HG02763 (cell line): ENCODE measurements at regions not wholly inside any gene's neighbourhood (a gene's known extent, or its start where the extent isn't known, plus 50 kb on each side); places are given as distances from the start of the nearest gene placed in this dataset.
"Not testable (repeated sequence)": the region's sequence is repeated elsewhere in the genome, so short reads cannot be mapped to it uniquely, and the experiment has no call there.

Experiments
- ATAC-seq: cut with Tn5 transposase; IDR thresholded peaks from one replicate; pipeline ENCODE4 v1.9.1; 2021; ENCODE audit warnings: mild to moderate bottlenecking, moderate library complexity; ENCODE audit not compliant: unreplicated experiment

DNA sequence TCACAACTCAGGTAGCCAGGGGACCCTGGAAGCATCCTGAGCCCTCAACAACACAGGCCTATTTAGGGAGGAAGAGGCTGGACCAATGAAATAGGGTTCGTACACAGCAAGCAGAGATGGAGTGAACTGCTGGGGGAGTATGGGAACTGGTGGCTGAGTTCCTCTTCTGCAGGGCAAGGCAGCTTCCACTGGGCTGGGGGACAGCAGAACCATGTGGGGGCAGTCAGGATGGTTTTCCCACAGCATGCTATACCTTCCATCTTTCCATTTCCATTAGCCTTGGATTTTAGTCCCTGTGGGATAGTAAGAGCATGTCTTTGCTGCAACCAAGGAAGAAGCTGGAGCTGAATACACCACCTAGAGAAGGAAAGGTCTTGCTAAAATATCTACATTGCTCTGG, 370.6 kb downstream of the CCSER2 start:
- no peak for ATAC-seq

DNA sequence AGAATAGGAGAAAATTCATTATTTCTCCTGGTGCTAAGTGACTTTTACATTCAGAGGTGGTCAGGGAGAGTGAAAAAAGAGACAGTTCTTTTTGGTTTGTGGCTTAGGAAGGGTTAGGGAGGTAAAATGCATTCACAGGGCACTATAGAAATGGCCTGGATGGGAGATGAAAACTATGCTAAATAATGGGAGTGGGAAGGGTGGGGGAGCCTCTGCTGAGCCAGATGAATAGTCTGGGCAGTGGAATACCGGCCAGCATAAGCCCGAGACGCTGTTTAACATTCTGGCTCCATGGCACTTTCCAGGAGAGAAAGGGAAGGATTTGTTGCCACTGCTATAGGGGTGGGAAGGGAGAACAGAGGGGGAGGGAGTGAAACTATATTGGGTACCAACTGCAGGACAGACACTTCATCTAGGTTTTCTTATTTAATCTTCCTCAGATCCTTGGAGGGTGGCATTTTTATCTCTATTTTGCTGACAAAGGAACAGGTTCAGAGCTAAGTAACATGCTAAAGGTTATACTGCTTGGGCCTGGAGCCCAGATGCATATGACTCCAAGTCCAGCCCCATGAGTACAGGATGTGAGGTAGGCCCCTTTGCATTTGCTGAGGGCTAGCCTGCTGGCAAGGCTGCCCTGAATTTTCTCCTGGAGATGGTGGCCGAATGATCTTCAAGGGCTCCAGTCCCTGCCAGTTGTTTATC, 372.4 kb downstream of the CCSER2 start:
- ATAC-seq, result no peak

GRCh38 chr10:84701370-84701720, 373.0 kb downstream of the CCSER2 start:
- no peak for ATAC-seq

DNA sequence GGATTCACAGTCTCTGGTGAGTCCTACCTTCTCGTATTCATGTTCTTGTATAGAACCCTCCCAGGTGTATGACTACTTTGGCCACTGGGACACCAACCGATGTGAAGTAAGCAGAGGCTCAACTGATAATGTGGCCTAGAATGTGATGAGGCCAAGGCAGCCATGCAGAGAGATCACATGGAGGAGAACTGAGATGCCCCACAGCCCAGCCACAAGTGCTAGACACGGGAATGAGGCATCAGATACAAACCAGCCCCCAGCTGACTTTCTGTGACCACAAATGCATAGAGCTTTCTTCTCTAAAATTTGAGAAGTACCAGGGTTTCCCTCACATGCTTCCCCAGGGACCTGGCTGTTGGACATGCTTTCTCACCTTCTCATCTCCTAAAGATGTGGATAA, 375.7 kb downstream of the CCSER2 start:
- ATAC-seq, result no peak

GRCh38 chr10:84706431-84706830, 378.0 kb downstream of the CCSER2 start:
- no peak for ATAC-seq

GRCh38 chr10:84706875-84707274, 378.5 kb downstream of the CCSER2 start:
- ATAC-seq, result no peak

GRCh38 chr10:84715911-84716310, 387.5 kb downstream of the CCSER2 start:
- no peak for ATAC-seq

DNA sequence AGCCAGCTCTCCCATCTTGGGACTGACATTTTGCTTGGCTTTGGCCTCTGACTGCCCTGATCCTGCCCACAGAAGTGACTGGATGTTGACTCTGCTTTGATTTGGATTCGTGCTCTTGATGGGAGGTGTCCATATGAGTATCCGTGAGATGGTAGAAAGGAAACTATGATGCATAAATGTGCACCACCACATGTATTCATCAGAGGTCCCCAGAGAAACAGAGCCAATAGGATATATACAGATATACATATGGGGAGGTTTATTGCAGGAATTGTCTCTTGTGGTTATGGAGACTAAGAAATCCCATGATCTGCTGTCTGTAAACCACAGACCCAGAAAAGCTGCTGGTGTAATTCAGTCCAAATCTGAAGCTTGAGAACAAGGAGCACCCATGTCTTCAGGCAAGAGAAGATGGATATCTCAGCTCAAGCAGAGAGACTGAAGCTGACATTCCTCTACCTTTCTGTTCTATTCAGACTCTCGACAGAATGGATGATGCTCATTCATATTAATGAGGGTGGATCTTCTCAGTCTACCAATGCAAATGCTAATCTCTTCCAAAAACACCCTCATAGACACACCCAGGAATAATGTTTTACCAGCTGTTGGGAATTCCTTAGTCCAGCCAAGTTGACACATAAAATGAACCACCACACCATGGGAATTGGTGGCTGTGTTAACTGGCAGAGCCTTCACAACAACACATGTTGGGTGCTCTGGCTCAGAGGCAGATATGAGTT, 390.7 kb downstream of the CCSER2 start:
- ATAC-seq, result no peak

GRCh38 chr10:84719687-84720086, 391.3 kb downstream of the CCSER2 start:
- no peak for ATAC-seq

DNA sequence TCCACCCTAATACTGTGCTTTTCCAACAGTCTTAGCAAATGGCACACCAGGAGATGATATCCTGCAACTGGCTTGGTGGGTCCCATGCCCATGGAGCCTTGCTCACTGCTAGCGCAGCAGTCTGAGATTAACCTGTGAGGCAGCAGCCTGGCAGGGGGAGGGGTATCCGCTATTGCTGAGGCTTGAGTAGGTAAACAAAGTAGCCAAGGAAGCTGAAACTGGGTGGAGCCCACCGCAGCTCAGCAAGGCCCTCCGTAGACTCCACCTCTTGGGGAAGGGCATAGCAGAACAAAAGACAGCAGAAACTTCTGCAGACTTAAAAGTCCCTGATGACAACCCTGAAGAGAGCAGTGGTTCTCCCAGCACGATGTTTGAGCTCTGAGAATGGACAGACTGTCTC, 399.0 kb downstream of the CCSER2 start:
- no peak for ATAC-seq

DNA sequence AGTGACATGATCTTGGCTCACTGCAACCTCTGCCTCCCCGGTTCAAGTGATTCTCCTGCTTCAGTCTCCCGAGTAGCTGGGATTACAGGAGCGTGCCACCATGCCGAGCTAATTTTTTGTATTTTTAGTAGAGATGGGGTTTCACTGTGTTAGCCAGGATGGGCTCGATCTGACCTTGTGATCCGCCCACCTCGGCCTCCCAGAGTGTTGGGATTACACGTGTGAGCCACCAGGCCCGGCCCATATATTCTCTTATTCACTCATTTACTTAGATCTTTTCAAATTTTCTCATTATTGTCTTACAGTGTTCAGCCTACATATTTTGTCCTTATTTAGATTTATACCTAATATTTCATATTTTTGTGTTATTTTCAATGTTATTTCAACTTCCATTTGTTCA, 410.7 kb downstream of the CCSER2 start:
- not testable (repeated sequence) for ATAC-seq

- ATAC-seq, result no peak
These were observed 411.3 kb downstream of the CCSER2 start for GRCh38 chr10:84739641-84740040.

DNA sequence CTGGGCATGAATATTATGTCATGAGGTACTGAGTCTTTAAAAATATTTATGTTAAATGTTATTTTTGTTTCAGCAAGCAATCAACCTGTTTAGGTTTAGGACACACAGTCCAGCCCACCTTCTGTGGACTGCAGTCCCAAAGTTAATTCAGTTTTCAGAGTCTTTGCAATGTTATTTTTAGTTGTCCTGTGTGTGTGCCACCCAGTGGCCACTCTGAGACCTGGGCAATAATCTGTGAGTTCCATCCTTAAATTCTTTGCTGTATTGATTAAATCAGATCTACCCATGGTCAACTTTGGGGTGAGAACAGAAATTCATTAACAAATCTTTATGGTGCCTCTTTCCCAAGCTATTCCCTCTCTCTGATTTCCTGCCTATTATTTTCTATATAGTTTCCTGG, 415.1 kb downstream of the CCSER2 start:
- ATAC-seq, result no peak

- ATAC-seq, result no peak
These were observed 426.9 kb downstream of the CCSER2 start for GRCh38 chr10:84755311-84755710.

GRCh38 chr10:84756653-84757052, 428.3 kb downstream of the CCSER2 start:
- not testable (repeated sequence) for ATAC-seq

DNA sequence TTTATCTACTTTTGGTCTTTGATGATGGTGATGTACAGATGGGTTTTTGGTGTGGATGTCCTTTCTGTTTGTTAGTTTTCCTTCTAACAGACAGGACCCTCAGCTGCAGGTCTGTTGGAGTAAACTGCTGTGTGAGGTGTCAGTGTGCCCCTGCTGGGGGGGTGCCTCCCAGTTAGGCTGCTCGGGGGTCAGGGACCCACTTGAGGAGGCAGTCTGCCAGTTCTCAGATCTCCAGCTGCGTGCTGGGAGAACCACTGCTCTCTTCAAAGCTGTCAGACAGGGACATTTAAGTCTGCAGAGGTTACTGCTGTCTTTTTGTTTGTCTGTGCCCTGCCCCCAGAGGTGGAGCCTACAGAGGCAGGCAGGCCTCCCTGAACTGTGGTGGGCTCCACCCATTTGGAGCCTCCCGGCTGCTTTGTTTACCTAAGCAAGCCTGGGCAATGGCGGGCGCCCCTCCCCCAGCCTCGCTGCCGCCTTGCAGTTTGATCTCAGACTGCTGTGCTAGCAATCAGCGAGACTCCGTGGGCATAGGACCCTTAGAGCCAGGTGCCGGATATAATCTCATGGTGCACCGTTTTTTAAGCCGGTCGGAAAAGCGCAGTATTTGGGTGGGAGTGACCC, 433.7 kb downstream of the CCSER2 start:
- not testable (repeated sequence) for ATAC-seq

DNA sequence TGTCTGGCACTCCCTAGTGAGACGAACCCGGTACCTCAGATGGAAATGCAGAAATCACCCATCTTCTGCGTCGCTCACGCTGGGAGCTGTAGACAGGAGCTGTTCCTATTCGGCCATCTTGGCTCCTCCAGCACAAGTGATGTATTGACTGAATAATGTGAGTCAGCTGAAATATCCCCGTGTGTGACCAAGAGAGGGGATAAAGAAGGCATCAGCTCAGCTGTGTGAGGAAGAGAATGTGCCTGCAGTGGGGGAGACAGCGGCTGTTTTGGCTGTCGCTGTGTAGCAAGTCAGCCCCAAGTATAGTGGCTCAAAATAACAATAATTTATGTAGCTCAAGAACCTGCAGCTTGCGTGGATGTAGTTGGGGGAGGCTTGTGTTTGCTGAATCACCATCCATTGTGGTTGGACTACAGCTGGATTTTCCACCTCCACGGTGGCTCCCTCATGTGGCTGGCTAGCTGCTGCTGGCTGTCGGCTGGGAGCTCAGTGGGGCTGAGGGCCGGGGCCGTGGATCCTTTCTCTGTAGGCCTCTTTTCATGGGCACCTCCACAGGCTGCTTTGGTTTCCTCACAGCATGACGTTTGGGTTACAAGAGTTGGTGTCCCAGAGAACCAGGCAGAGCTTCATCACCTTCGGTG, 434.5 kb downstream of the CCSER2 start:
- no peak for ATAC-seq

DNA sequence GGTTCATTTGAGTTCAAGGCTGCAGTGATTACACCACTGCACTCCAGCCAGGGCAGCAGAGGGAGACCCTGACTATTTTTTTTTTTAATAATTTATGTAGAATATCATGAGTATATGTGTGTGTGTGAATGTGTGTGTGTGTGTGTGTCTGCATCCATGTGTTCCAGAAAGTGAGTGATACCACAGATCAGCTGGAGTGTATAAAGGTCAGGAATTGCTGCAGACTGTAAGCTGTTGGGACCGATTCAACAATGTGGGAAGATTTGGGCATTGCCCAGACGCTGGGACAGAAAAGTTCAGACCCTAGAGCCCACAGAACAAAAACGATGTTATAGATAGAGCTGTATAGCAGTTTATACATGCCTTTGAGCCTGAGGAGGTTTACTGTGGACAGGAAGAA, 435.6 kb downstream of the CCSER2 start:
- ATAC-seq, result no peak

DNA sequence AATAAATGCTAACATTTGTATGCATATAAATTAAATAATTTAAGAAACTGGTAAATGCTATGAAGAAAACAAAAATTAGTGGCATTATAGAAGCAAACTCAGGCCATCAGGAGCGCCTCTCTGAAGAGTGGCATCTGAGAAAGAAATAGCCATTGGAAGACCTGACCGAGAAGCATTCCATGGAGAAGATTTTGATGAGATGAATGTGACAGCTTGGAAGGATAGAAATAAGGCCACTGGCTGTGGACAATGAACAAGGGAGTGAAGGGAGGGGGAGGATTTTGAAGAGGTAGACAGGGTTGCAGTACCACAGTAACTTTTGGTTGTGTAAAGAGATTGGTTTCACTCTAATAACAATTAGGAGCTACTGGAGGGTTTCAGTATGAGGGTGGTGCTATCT, 436.7 kb downstream of the CCSER2 start:
- ATAC-seq, result no peak

- ATAC-seq, result no peak
These were observed 437.3 kb downstream of the CCSER2 start for GRCh38 chr10:84765656-84766055.

DNA sequence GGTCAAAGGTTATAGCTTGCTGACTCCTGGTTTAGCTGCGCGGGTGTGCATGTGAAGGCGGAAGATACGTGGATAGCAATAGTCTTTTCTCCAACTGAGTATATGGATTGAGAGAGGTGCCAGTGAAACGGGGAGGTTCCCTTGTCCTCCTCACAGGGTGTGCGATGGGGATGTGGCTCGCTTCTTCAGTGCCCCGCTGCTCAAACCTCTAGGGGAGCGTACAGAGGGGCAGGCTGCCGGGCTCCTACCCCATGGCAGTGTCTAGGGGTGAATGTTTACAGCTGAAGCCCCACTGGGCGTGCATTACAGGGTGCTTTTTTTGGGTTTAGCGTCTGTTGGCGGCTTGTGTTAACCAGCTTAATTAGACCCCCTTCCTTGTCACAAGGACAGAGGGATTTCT, 438.5 kb downstream of the CCSER2 start:
- no peak for ATAC-seq

DNA sequence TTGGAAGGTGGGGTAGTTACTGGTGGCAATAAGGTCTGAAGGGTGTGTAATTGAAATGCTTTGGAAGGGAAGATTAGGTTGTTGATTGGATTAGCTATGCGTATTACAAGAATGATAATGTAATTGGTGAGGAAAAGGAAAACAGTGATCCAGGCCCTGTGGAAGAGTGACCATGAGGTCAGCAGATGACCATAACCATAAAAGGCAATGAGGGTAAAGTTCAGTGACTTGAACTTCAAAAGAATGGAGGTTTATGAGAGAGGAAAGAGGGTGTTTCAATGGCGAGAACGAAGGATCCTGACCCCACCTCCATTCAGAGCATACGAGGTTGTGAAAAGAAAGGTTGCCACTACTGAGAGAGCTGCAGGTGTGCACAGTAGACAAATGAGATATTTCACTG, 439.7 kb downstream of the CCSER2 start:
- no peak for ATAC-seq
